ENCODE measurements at regions not wholly inside any gene's neighbourhood (a gene's known extent, or its start where the extent isn't known, plus 50 kb on each side); places are given as distances from the start of the nearest gene placed in this dataset.

GRCh38 chr11:91199866-91200265, 977.0 kb upstream of the CHORDC1 start:
- H3K9ac ChIP-seq (ENCODE audit: low read length) = no peak overlapping the region
- no peak overlapping the region for H3K4me3 ChIP-seq (ENCODE audit: low read length)
- no peaks in the 10 kb centered on the region for H4K20me1 ChIP-seq (ENCODE audit: insufficient read depth, low read length)
- no peaks in the 10 kb centered on the region for H3K9me3 ChIP-seq (ENCODE audit: insufficient read depth, low read length)
- no peak overlapping the region for H2AFZ ChIP-seq (ENCODE audit: low read depth, low read length)
- H3K36me3 ChIP-seq (replicated peaks; ENCODE audit: low read depth, low read length) = no peaks in the 10 kb centered on the region
- H3K4me1 ChIP-seq (ENCODE audit: low read length) = no peaks in the 10 kb centered on the region
- H3K27ac ChIP-seq (ENCODE audit: low read length) = no peak overlapping the region
- H3K79me2 ChIP-seq (ENCODE audit: low read length) = no peaks in the 10 kb centered on the region
- no peak for TF ChIP-seq EZH2phosphoT487 (IDR thresholded peaks at IDR 0.05; ENCODE audit: low read depth)
- no peak for TF ChIP-seq CTCF (IDR thresholded peaks at IDR 0.05; ENCODE audit: low read depth, low read length)
- H3K4me2 ChIP-seq (ENCODE audit: low read length) = no peak overlapping the region
- H3K27me3 ChIP-seq (ENCODE audit: low read depth, low read length) = no peaks in the 10 kb centered on the region

- H3K9ac ChIP-seq (ENCODE audit: low read length) = no peak overlapping the region
- no peaks in the 10 kb centered on the region for H3K79me2 ChIP-seq (ENCODE audit: low read length)
- no peak overlapping the region for H3K4me2 ChIP-seq (ENCODE audit: low read length)
- H3K4me1 ChIP-seq (ENCODE audit: low read length) = peaks cover 3% of the 10 kb centered on the region; the same call in 1 of the 2 replicates
- TF ChIP-seq CTCF (IDR thresholded peaks at IDR 0.05; ENCODE audit: low read depth, low read length) = no peak
- no peak for TF ChIP-seq EZH2phosphoT487 (IDR thresholded peaks at IDR 0.05; ENCODE audit: low read depth)
- H3K36me3 ChIP-seq (replicated peaks; ENCODE audit: low read depth, low read length) = no peaks in the 10 kb centered on the region
- no peak overlapping the region for H3K4me3 ChIP-seq (ENCODE audit: low read length)
- no peaks in the 10 kb centered on the region for H3K9me3 ChIP-seq (ENCODE audit: insufficient read depth, low read length)
- H4K20me1 ChIP-seq (ENCODE audit: insufficient read depth, low read length) = no peaks in the 10 kb centered on the region
- no peak overlapping the region for H3K27ac ChIP-seq (ENCODE audit: low read length)
- H2AFZ ChIP-seq (ENCODE audit: low read depth, low read length) = no peak overlapping the region
- H3K27me3 ChIP-seq (ENCODE audit: low read depth, low read length) = no peaks in the 10 kb centered on the region
Measured at GRCh38 chr11:91194546-91194945, 971.7 kb upstream of the CHORDC1 start.

GRCh38 chr11:91188484-91188883, 965.6 kb upstream of the CHORDC1 start:
- H3K27ac ChIP-seq (ENCODE audit: low read length) = no peak overlapping the region
- no peak overlapping the region for H3K9ac ChIP-seq (ENCODE audit: low read length)
- H3K27me3 ChIP-seq (ENCODE audit: low read depth, low read length) = no peaks in the 10 kb centered on the region
- peaks cover 3% of the 10 kb centered on the region; the same call in 1 of the 2 replicates for H3K4me1 ChIP-seq (ENCODE audit: low read length)
- no peak overlapping the region for H3K4me2 ChIP-seq (ENCODE audit: low read length)
- no peaks in the 10 kb centered on the region for H3K9me3 ChIP-seq (ENCODE audit: insufficient read depth, low read length)
- H3K36me3 ChIP-seq (replicated peaks; ENCODE audit: low read depth, low read length) = no peaks in the 10 kb centered on the region
- no peak overlapping the region for H2AFZ ChIP-seq (ENCODE audit: low read depth, low read length)
- no peak overlapping the region for H3K4me3 ChIP-seq (ENCODE audit: low read length)
- no peaks in the 10 kb centered on the region for H3K79me2 ChIP-seq (ENCODE audit: low read length)
- TF ChIP-seq EZH2phosphoT487 (IDR thresholded peaks at IDR 0.05; ENCODE audit: low read depth) = no peak
- H4K20me1 ChIP-seq (ENCODE audit: insufficient read depth, low read length) = no peaks in the 10 kb centered on the region

GRCh38 chr11:91187314-91187713, 964.5 kb upstream of the CHORDC1 start:
- Histone ChIP-seq H3K27me3 (ENCODE audit: low read depth, low read length) (no peaks in the 10 kb centered on the region), H3K4me2 (ENCODE audit: low read length) (no peak overlapping the region), H2AFZ (ENCODE audit: low read depth, low read length) (no peak overlapping the region), H3K27ac (ENCODE audit: low read length) (no peak overlapping the region), H4K20me1 (ENCODE audit: insufficient read depth, low read length) (no peaks in the 10 kb centered on the region), H3K4me3 (ENCODE audit: low read length) (no peak overlapping the region), H3K4me1 (ENCODE audit: low read length) (peaks cover 3% of the 10 kb centered on the region; the same call in 1 of the 2 replicates), H3K9ac (ENCODE audit: low read length) (no peak overlapping the region), H3K9me3 (ENCODE audit: insufficient read depth, low read length) (0 out of 2 replicates have a peak, but pooled peaks cover 3% of the 10 kb centered on the region), H3K36me3 (replicated peaks; ENCODE audit: low read depth, low read length) (no peaks in the 10 kb centered on the region), H3K79me2 (ENCODE audit: low read length) (no peaks in the 10 kb centered on the region)
- TF ChIP-seq CTCF (IDR thresholded peaks at IDR 0.05; ENCODE audit: low read depth, low read length) = no peak
- no peak for TF ChIP-seq EZH2phosphoT487 (IDR thresholded peaks at IDR 0.05; ENCODE audit: low read depth)
